RWPE1 (cell line): ENCODE measurements at regions not wholly inside any gene's neighbourhood (a gene's known extent, or its start where the extent isn't known, plus 50 kb on each side); places are given as distances from the start of the nearest gene placed in this dataset.

Experiments used
- CTCF ChIA-PET: fragments of 350-600 bp; sonication (Branson Sonifier 250); formaldehyde crosslinking; extraction: SDS; loops from one replicate; lab custom pipeline; 2021; lab: Yijun Ruan, JAX
- POLR2A ChIA-PET: fragments of 400-600 bp; formaldehyde crosslinking; extraction: SDS; loops from one replicate; lab custom pipeline; 2020; ENCODE audit warnings: antibody characterized with exemption; ENCODE audit not compliant: low non-redundant PET; lab: Yijun Ruan, JAX
- DNase-seq: peaks from one replicate; pipeline ENCODE4 v3.0.0; 2012; ENCODE audit warnings: low spot score
- H3K27ac ChIP-seq: fragments of 450-650 bp; 2 replicates; pipeline ENCODE4 v1.5.1; 2017
- CTCF ChIP-seq: fragments of 450-650 bp; conservative IDR thresholded peaks from 2 replicates; pipeline ENCODE4 v1.5.1; 2017; ENCODE audit warnings: low read depth, mild to moderate bottlenecking

- ChIA-PET CTCF (no interaction called here), POLR2A (no interaction called here)
- TF ChIP-seq CTCF, result no peak
- DNase-seq, result no peak
- H3K27ac ChIP-seq, result no peak overlapping the region
Observed at GRCh38 chrX:3195845-3196244, 150.6 kb downstream of the MXRA5 start.

GRCh38 chrX:3192835-3193234 is 151.6 kb downstream of the ARSF start:
- ChIA-PET POLR2A (no interaction called here), CTCF (no interaction called here)
- DNase-seq, result no peak
- TF ChIP-seq CTCF, result no peak
- H3K27ac ChIP-seq, result no peak overlapping the region

DNA sequence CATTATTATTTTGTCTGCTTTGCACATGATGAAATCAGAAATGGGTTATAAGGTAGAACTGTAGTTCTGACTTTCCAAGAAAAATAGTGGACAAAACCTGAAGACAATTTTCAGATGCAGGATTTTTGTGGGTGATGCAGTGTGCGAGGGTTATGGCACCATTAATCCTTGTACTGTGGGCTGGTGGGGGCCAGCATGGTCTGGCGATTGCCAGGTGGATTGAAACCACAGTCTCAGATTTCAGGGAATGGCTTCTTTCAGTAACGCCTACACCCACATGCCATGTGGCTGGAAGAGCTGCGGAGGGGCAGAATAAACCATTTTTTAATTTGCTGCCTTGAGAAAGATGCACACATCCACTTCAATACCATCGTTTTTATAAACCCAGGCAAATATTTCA is 150.5 kb downstream of the ARSF start:
- no peak for TF ChIP-seq CTCF
- ChIA-PET CTCF (no interaction called here), POLR2A (no interaction called here)
- no peak for DNase-seq
- no peak overlapping the region for H3K27ac ChIP-seq

- POLR2A ChIA-PET, result no interaction called here
- DNase-seq, result no peak
- CTCF ChIA-PET, result no interaction called here
- no peak overlapping the region for H3K27ac ChIP-seq
- no peak for TF ChIP-seq CTCF
Observed at GRCh38 chrX:3191201-3191600, 149.9 kb downstream of the ARSF start.

- POLR2A ChIA-PET, result no interaction called here
- H3K27ac ChIP-seq, result peak overlapping the region; percentile 73
- no peak for TF ChIP-seq CTCF
- CTCF ChIA-PET, result interaction anchor here (0.6 kb wide), 1 partner anchor 365 kb away, joined by 3 read pairs; no protein-coding TSS in a partner anchor
- no peak for DNase-seq
Observed at GRCh38 chrX:3184176-3184930, 143.1 kb downstream of the ARSF start.

DNA sequence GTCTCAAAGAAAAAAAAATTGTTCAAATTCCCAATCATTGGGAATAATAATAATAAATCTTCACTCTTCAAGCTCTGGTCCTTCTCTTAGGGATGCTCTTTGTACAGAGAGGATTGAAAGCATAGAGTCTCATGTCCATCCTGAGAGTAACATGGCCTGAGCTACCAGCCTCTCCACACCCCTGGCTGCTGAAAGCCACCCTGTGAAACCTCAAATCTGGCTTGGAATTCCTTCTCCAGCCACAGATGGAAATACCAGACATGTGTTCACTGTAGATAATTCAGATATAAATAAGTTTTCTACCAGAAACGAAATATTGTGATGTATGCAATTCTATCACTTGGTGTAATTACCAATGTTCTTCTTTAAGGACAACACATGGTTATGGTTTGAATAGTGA is 140.6 kb downstream of the ARSF start:
- H3K27ac ChIP-seq, result no peak overlapping the region
- ChIA-PET CTCF (interaction anchor here (0.7 kb wide), 1 partner anchor 15 kb away, joined by 4 read pairs; no protein-coding TSS in a partner anchor), POLR2A (no interaction called here)
- DNase-seq, result no peak
- TF ChIP-seq CTCF, result no peak
